ENCODE measurements at regions not wholly inside any gene's neighbourhood (a gene's known extent, or its start where the extent isn't known, plus 50 kb on each side); places are given as distances from the start of the nearest gene placed in this dataset.

DNA sequence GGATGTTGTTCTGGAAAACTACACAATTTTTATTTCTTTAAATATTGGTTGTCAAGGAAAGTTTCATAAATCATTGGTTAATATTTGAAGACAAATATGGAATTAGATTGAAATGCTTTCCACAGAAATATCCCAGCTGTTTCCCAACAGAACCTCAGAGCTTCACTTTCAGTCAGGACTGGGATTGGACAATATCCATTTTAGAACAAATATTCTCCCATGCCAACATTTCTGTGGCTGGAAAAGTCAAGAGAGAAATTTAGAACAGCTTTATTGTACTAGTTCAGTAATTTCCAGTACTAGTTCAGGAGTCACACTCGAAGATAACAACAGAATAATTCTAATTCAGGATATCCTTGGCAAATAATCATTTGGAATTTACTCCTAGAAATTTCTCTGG lies 116.1 kb upstream of the TUT7 start:
- DNase-seq = no peak

- DNase-seq = no peak
Observed at GRCh38 chr9:86469476-86470250, 115.5 kb upstream of the TUT7 start.

- DNase-seq = no peak
Observed at GRCh38 chr9:86464242-86464641, 110.0 kb upstream of the TUT7 start.

GRCh38 chr9:86460216-86461002 lies 106.2 kb upstream of the TUT7 start:
- DNase-seq = no peak

DNA sequence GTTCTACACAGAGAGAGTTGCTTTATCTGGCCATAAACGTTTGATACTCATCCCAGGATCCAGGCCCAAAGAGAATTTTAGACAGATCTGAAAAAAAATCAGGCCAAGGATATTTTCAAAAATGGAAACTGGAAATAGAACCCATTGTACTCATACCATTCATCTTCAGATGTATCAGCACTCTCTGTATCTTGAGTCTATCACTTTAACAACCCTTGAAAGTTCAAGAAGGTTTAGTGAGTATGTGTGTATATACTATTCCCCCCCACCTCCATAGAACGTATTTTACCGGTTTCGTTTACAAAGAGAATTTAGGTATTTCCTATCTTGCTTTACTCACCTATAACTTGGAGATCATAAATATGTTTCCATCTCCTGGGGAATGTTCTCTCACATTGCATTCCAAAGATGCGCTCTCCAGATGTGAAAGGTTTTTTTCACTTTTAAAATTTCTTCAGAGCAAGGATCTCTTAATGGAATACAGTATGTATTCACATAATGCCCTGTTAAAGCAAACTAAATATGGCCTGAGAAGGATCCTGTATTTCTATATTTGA lies 105.5 kb upstream of the TUT7 start:
- no peak for DNase-seq

GRCh38 chr9:86459191-86459590 lies 105.0 kb upstream of the TUT7 start:
- no peak for DNase-seq

DNA sequence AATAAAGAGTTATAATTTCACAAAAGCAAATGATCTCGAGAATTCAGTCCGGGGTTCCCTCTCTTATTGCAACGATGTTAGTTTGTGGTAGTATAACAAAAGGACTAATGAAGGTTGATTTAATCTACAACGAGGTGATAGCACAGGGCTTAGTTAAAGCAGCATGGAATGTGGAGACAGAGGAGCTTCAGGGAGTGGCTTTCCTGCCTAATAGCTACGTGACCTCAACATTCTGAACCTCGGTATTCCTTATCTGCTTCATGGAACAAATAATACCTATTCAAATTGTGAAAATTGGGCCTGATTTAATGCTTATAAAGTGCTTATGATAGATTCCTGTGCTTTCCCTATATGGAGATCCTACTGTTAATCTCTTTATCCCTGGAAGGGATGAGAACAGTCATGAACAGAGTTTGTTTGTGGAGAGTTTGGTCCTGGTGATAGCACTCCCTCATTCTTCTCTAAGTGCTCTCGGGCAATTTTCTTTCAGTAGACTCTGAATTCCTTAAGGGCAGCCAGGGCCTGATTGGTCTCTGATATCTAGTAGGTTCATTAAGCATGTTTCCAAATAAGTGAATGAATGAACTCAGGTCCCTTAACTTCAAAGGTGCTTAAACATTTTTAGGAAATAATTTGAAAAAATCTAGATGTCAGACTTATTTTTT lies 104.1 kb upstream of the TUT7 start:
- no peak for DNase-seq

DNA sequence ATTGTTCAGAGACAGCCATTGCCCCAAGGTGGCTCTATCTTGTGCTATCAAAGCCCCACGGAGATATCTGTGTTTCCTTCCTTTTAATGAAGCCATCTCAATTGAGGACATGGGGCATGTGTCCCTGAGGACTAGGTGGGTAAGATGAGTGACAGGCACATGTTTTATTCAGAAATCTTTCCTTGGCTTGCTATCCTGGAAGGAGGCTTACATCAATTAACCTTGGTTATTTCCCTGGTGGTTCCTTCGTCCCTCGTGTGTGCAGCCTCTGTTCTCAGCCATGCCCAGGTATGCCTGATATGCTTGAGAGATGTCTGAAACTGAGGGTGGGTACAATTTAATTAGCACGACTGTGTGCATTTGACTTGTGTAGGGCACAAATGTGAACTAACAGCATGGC lies 102.2 kb upstream of the TUT7 start:
- no peak for DNase-seq

- DNase-seq = no peak
Observed at GRCh38 chr9:86454701-86455615, 100.7 kb upstream of the TUT7 start.

- no peak for DNase-seq
Observed at GRCh38 chr9:86452201-86452828, 98.1 kb upstream of the TUT7 start.

- no peak for DNase-seq
Observed at GRCh38 chr9:86449246-86449645, 95.0 kb upstream of the TUT7 start.

DNA sequence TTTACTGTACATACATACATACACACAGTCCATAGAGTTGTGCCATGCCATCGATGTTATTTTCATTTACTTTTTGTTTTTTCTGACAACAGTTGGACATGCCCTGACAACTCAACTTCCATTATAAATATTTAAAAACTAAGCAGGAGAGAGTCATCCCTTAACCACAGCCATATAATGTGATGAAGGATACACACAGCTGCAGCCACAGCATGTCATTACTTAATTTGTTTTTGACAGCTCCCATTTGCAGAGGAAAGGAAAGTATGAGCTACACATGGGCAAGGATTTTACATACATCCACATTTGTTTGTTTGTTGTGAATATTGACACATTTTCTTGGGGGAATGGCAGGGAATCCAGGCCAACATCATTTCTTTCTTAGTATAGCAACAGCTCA lies 91.5 kb upstream of the TUT7 start:
- DNase-seq = no peak

DNA sequence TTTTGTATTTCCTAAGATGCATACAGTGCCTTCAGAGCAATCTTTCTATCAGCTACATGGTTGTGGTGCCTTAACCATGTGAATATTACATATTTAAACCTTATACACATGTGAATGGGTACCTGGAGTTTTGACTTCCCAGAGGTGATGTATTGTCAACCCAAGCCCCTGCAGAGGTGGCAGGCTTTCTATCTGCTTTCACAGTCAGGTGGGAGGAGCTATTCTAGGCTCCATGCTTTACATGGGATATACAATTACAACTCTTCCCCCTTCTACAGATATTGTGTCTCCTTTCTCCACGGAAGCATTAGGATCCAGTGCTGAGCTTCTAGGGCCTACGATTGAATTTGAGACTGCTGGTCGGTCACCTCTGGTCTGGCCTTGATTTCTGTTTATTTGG lies 89.8 kb upstream of the TUT7 start:
- no peak for DNase-seq

GRCh38 chr9:86434039-86434726 lies 80.0 kb upstream of the TUT7 start:
- no peak for DNase-seq

- DNase-seq = no peak
Observed at GRCh38 chr9:86424251-86424891, 70.2 kb upstream of the TUT7 start.

- no peak for DNase-seq
Observed at GRCh38 chr9:86413971-86414880, 60.0 kb upstream of the TUT7 start.

DNA sequence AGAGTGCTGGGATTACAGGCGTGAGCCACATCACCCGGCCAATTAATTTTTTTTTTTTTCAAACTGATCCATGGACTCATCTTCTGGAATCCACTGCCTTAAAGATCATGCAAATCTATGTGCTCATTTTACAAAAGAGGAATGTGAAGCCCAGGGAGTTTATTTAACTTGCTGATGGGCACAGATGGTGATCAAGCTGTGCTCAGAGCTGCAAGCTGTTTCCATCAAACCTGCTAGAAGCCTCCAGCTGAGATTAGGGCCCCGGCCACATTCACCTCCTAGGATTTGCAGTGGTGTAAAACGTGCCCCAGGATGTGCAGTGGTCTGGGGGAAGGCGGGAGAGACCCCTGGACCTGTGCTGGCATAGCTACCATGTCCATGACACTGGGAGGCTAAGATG lies 56.1 kb upstream of the TUT7 start:
- no peak for DNase-seq

DNA sequence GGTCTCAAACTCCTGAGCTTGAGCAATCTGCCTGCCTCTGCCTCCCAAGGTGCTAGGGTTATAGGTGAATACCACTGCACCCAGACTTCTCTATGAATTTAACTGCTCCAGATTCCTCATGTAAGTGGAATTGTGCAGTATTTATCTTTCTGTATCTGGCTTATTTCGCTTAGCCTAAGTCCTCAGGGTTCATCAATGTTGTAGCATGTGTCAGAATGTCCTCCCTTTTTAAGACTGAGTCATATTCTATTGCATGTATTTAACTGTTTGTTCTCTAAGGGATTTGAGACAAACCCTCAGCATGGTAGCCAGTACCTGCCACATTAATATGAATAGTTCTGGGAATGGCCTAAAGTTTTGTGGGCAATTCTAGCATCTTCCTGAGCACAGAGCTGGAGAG lies 53.9 kb upstream of the TUT7 start:
- no peak for DNase-seq

DNA sequence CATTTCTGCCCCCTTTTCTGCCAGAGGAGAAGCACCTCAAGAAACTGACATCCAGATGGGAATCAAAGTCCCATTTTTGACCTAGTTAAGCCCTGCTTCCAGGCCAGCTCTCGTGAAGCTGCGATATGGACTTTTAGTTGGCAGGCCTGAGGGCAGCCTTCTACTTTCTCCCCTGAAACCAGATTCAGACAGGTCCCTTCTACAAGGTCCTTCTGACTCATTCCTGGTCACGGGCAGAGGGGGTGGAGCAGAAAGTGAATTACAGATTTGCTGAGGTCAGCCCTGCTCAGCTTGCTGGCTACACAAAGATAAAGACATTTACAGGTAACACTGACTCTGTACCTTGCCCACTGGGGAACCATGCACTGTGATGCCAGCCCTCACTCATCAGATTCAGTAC lies 52.8 kb upstream of the TUT7 start:
- no peak for DNase-seq

DNA sequence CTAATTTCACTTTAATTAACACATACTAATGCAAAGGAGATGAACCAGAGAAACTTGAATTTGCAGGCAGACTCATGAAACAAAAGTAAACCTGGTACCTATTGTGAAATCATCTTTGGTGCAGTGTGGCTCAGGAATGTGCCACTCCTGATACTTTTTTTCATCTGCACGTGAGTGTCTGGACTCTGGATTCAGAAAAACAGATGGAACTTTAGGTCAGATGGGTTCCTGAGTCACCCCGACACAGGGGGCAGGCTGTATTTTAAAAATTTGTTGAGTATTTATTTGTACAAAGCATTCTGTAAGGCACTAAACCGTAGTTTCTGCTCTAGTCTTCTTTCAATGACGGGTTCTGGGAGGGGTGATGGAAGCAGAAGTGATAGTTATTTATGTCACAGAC lies 52.2 kb upstream of the TUT7 start:
- DNase-seq = no peak
